Prostate gland (tissue), 2 donors: ENCODE measurements at regions not wholly inside any gene's neighbourhood (a gene's known extent, or its start where the extent isn't known, plus 50 kb on each side); places are given as distances from the start of the nearest gene placed in this dataset.

ENCODE experiments used
- DNase-seq: peaks from one replicate; pipeline ENCODE4 v3.0.0-alpha.2; 2019; ENCODE audit warnings: low spot score
- H3K27ac ChIP-seq, 2 donors: fragments of 200-600 bp; sonication (generic); 2 replicates each; pipeline ENCODE4 v1.5.1; 2017 to 2019
- H3K27me3 ChIP-seq: fragments of 200-600 bp; sonication (generic); replicated peaks from 2 replicates; pipeline ENCODE4 v1.5.1; 2019; ENCODE audit not compliant: insufficient read depth
- H3K36me3 ChIP-seq, 2 donors: fragments of 200-600 bp; sonication (generic); 1 replicate in 1 of 2; 2 replicates in 1 of 2; pipeline versions ENCODE4 v1.5.1 to v1.8.1; 2017 to 2019
- H3K4me1 ChIP-seq: fragments of 200-600 bp; sonication (generic); replicated peaks from 2 replicates; pipeline ENCODE4 v1.5.1; 2019
- H3K4me3 ChIP-seq, 2 donors: fragments of 200-600 bp; sonication (generic); 2 replicates each; pipeline ENCODE4 v1.5.1; 2017 to 2019
- H3K9me3 ChIP-seq: fragments of 200-600 bp; sonication (generic); 2 replicates; pipeline ENCODE4 v1.5.1; 2017
- POLR2A ChIP-seq: fragments of 450-650 bp; IDR thresholded peaks from one replicate; pipeline ENCODE4 v1.6.1; 2016; ENCODE audit warnings: antibody characterized with exemption, mild to moderate bottlenecking
- POLR2AphosphoS5 ChIP-seq: sonication (generic); formaldehyde crosslinking; IDR thresholded peaks from one replicate; pipeline ENCODE4 v1.6.1; 2017; ENCODE audit warnings: antibody characterized with exemption
- WGBS: methylation state at CpG from one replicate; pipeline ENCODE4 v1.1.5; 2018; 5-methylcytosine and 5-hydroxymethylcytosine counted together
- intact Hi-C: fragments of 100-400 bp; cut with DNase I; formaldehyde crosslinking; loops from one replicate; pipeline ENCODE4 v1.14.2; 2022
- TF ChIP-seq, protein P1 (sequence below), 4 experiments: fragments of 200-600 bp in 2 of 4; fragments of 450-650 bp in 2 of 4; sonication (generic) in 2 of 4; IDR thresholded peaks; 1 replicate in 3 of 4; 2 replicates in 1 of 4; pipeline ENCODE4 v1.5.1; 2016 to 2019; ENCODE audit warnings: antibody characterized with exemption in 4 of 4, mild to moderate bottlenecking in 2 of 4, moderate library complexity in 2 of 4

DNA sequence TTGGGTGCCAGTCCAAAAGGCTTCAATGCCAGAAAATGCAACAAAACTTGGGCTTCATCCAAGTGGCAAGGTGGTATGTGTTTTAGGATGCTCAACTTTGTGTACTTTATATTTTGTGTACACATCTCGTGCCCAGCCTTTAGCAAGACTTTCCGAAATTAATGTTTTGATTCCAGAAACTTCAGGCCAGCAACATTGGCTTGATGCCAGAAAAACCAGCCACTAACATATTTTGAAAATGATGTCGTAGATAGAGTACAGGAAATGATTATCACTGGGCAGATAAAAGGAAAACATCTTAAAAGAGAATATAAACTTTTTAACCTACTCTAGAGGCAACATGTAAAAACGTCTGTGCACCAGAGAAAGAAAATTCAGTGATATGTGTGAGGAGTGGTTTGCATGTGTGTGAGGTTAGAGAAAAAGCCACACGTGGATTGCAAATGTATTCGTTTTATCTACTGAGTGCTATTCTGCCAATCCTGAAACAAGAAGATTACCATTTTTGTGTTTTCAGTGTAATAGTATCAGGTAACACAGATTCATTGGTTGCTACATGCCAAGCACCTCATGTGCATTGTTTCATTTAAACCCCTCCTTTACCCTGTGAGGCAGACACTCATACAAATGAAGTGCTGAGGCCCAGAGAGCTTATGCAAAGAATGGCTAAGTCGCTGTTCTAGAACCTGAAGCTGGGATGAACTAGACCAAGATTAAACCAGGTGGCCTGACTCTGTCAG is 264.8 kb downstream of the C1D start:
- no peak overlapping the region for H3K4me3 ChIP-seq
- H3K27ac ChIP-seq: no peak overlapping the region
- H3K4me1 ChIP-seq: no peaks in the 10 kb centered on the region
- no peaks in the 10 kb centered on the region for H3K9me3 ChIP-seq
- WGBS: 21% methylated on average over 7 of the region's 7 CpGs
- H3K27me3 ChIP-seq: no peaks in the 10 kb centered on the region
- intact Hi-C loops: no loop called here
- no peak for DNase-seq
- no peak for TF ChIP-seq POLR2A
- no peak for TF ChIP-seq POLR2AphosphoS5
- TF ChIP-seq, protein P1, sequence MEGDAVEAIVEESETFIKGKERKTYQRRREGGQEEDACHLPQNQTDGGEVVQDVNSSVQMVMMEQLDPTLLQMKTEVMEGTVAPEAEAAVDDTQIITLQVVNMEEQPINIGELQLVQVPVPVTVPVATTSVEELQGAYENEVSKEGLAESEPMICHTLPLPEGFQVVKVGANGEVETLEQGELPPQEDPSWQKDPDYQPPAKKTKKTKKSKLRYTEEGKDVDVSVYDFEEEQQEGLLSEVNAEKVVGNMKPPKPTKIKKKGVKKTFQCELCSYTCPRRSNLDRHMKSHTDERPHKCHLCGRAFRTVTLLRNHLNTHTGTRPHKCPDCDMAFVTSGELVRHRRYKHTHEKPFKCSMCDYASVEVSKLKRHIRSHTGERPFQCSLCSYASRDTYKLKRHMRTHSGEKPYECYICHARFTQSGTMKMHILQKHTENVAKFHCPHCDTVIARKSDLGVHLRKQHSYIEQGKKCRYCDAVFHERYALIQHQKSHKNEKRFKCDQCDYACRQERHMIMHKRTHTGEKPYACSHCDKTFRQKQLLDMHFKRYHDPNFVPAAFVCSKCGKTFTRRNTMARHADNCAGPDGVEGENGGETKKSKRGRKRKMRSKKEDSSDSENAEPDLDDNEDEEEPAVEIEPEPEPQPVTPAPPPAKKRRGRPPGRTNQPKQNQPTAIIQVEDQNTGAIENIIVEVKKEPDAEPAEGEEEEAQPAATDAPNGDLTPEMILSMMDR (IDR thresholded peaks at IDR 0.05): no peak
- H3K36me3 ChIP-seq: no peaks in the 10 kb centered on the region

DNA sequence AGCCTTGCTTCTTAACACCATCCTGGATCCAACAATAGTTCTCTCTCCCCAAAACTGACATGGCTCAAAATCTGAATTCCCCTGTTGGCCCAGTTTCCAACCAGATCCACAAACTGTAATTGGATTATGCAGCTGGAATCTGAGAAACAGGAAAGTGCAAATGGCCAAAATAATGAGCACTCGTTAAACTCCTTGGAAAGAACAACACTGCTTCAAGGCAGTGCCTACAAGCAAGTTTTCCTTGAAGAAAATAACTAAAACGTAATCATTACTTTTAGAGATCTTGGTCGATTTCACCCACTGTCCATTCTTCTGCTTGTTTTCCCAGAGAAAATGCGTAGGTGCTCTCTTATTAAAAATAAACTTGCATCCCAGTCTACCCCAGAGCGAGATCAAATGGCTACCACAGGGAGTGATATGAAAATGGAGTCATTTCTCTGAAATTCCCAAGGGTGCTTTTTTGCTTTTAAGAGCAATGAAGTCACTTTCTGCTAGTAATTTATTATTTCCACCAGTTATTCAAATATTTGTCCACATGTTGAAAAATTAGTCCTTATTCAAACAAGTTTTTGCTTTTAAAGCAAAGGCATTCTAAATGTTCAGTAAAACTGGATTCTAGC is 264.2 kb downstream of the C1D start:
- Histone ChIP-seq H3K36me3 (no peaks in the 10 kb centered on the region), H3K9me3 (no peaks in the 10 kb centered on the region), H3K4me3 (no peak overlapping the region), H3K4me1 (no peaks in the 10 kb centered on the region), H3K27me3 (no peaks in the 10 kb centered on the region), H3K27ac (no peak overlapping the region)
- no peak for DNase-seq
- intact Hi-C loops: no loop called here
- WGBS: 63% methylated on average over 5 of the region's 5 CpGs
- no peak for TF ChIP-seq POLR2AphosphoS5
- TF ChIP-seq POLR2A: no peak
- TF ChIP-seq, protein P1 (IDR thresholded peaks at IDR 0.05): no peak

DNA sequence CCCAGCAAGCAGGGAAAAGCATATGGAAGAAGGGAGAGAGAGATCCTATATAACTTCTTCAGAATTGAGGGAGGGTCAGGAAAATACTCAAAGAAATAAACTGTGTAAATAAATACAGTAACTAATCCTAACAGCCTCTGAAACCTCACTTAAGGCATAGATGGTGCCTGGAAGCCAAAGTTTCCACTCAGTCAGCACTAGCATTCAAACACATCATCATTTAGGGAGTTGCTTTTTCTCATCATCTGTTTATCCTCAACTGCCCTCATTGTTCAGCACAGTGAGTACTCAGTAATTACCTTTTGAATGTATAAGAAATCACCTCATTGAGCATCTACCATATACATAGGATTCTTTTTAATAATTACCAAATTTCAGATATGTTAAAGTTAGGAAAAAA is 262.9 kb downstream of the C1D start:
- Histone ChIP-seq H3K9me3 (no peaks in the 10 kb centered on the region), H3K27me3 (peaks cover 2% of the 10 kb centered on the region), H3K36me3 (no peaks in the 10 kb centered on the region), H3K4me1 (no peaks in the 10 kb centered on the region), H3K27ac (no peak overlapping the region), H3K4me3 (no peak overlapping the region)
- TF ChIP-seq POLR2AphosphoS5 (no peak), POLR2A (no peak)
- TF ChIP-seq, protein P1 (IDR thresholded peaks at IDR 0.05): no peak
- intact Hi-C loops: no loop called here
- DNase-seq: no peak

DNA sequence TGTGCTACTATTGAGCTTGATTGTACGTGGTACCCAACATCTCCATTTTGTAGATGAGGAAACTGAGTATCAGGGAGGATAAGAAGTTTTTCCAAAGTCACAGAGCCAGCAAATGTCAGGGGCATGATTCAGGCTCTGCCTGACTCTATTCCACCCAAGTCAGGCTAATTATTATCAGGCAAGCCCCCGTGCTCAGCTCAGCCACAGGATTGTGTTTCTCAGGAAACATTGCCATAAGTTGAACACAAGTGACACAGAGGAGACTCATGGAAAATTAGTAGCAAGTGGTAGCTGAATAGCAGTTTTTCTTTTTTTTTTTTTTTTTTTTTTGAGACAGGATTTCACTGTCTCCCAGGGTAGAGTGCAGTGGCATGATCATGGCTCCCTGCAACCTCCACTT is 260.5 kb downstream of the C1D start:
- Histone ChIP-seq H3K4me3 (no peak overlapping the region), H3K27me3 (peaks cover 2% of the 10 kb centered on the region), H3K27ac (no peak overlapping the region), H3K4me1 (no peaks in the 10 kb centered on the region), H3K9me3 (no peaks in the 10 kb centered on the region), H3K36me3 (no peaks in the 10 kb centered on the region)
- no peak for DNase-seq
- WGBS: 62% methylated on average over 2 of the region's 2 CpGs
- no peak for TF ChIP-seq POLR2AphosphoS5
- TF ChIP-seq, protein P1 (IDR thresholded peaks at IDR 0.05): no peak
- TF ChIP-seq POLR2A: no peak
- intact Hi-C loops: no loop called here

DNA sequence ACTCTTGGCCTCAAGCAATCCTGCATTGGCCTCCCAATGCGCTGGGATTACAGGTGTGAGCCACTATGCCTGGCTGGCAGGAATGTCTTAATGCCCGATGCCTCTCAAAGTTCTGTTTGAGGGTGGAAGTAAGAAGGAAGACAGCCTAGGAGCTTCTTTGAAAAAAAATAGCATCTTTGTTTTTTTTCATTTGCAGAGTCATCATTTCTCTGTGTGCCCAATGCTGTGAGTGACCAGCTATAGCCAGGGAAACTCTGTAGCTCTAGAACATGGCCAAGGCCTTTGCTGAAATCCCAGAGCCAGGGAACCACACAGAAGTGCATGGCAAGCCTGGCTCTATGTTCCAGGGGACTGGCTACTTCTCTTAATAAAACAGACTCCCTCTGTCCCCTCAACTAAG is 260.0 kb downstream of the C1D start:
- Histone ChIP-seq H3K27me3 (peaks cover 2% of the 10 kb centered on the region), H3K4me3 (no peak overlapping the region), H3K36me3 (no peaks in the 10 kb centered on the region), H3K27ac (no peak overlapping the region), H3K4me1 (no peaks in the 10 kb centered on the region), H3K9me3 (no peaks in the 10 kb centered on the region)
- intact Hi-C loops: no loop called here
- 71% methylated on average over 2 of the region's 2 CpGs for WGBS
- TF ChIP-seq, protein P1 (IDR thresholded peaks at IDR 0.05): no peak
- no peak for TF ChIP-seq POLR2A
- no peak for TF ChIP-seq POLR2AphosphoS5
- DNase-seq: no peak
